Naive thymus-derived CD4-positive, alpha-beta T cell (primary cell): ENCODE measurements at regions not wholly inside any gene's neighbourhood (a gene's known extent, or its start where the extent isn't known, plus 50 kb on each side); places are given as distances from the start of the nearest gene placed in this dataset.

Source experiments
- ATAC-seq: fragments of 150-1000 bp; cut with Tn5 transposase; 2 replicates; pipeline ENCODE4 v1.10.0; 2021; ENCODE audit warnings: mild to moderate bottlenecking, moderate library complexity
- CTCF ChIA-PET: fragments of 350-600 bp; sonication (Branson Sonifier 250); formaldehyde crosslinking; loops from one replicate; lab custom pipeline; 2021; ENCODE audit warnings: antibody characterized with exemption; lab: Charles Lee
- POLR2A ChIA-PET: fragments of 350-600 bp; sonication (Branson Sonifier 250); formaldehyde crosslinking; loops from one replicate; lab custom pipeline; 2021; ENCODE audit warnings: antibody characterized with exemption, inconsistent platforms; lab: Charles Lee
- DNase-seq, 9 donors: peaks; one replicate each; pipeline versions ENCODE4 v3.0.0 to v3.0.0-alpha.2; 2020 to 2022; ENCODE audit warnings: mixed read lengths in 1 of 9
- H3K27ac ChIP-seq: one replicate; pipeline ENCODE4 v1.7.0; 2013; ENCODE audit warnings: mild to moderate bottlenecking, low read depth, low read length, moderate library complexity
- H3K27me3 ChIP-seq, 2 donors: one replicate each; pipeline ENCODE4 v1.7.0; 2013; ENCODE audit warnings: low read length in 2 of 2, mild to moderate bottlenecking in 2 of 2, moderate library complexity in 2 of 2; ENCODE audit not compliant: control insufficient read depth in 2 of 2, insufficient read depth in 2 of 2
- H3K36me3 ChIP-seq, 3 experiments: 1 replicate in 2 of 3; 2 replicates in 1 of 3; pipeline ENCODE4 v1.7.0; 2013; ENCODE audit warnings: low read length in 3 of 3, mild to moderate bottlenecking in 3 of 3, moderate library complexity in 1 of 3; ENCODE audit not compliant: insufficient read depth in 3 of 3, control insufficient read depth in 2 of 3
- H3K4me1 ChIP-seq, 2 donors: one replicate each; pipeline ENCODE4 v1.7.0; 2013; ENCODE audit warnings: low read length in 2 of 2, mild to moderate bottlenecking in 2 of 2, moderate library complexity in 1 of 2; ENCODE audit not compliant: control insufficient read depth in 2 of 2, insufficient read depth in 2 of 2
- H3K4me3 ChIP-seq: 2 replicates; pipeline ENCODE4 v1.7.0; 2013; ENCODE audit warnings: mild to moderate bottlenecking, low read length
- H3K9me3 ChIP-seq, 3 experiments: 1 replicate in 2 of 3; 2 replicates in 1 of 3; pipeline ENCODE4 v1.7.0; 2013; ENCODE audit warnings: low read length in 3 of 3; ENCODE audit not compliant: control insufficient read depth in 2 of 3
- H3K27ac Mint-ChIP-seq, 9 donors: one replicate each; pipeline ENCODE4 v1.8.0; 2020 to 2022; ENCODE audit warnings: mixed read lengths in 9 of 9, mild to moderate bottlenecking in 8 of 9, moderate library complexity in 5 of 9, inconsistent platforms in 2 of 9
- H3K27me3 Mint-ChIP-seq, 5 donors: one replicate each; pipeline ENCODE4 v1.8.0; 2021 to 2022; ENCODE audit warnings: mixed read lengths in 5 of 5, mild to moderate bottlenecking in 1 of 5
- H3K36me3 Mint-ChIP-seq, 5 donors: one replicate each; pipeline ENCODE4 v1.8.0; 2020 to 2022; ENCODE audit warnings: mixed read lengths in 5 of 5, mild to moderate bottlenecking in 3 of 5, inconsistent platforms in 1 of 5
- H3K4me1 Mint-ChIP-seq, 7 donors: one replicate each; pipeline ENCODE4 v1.8.0; 2020 to 2022; ENCODE audit warnings: mixed read lengths in 7 of 7, mild to moderate bottlenecking in 3 of 7, inconsistent platforms in 1 of 7
- H3K4me3 Mint-ChIP-seq, 10 donors: one replicate each; pipeline ENCODE4 v1.8.0; 2020 to 2022; ENCODE audit warnings: mild to moderate bottlenecking in 10 of 10, mixed read lengths in 10 of 10, moderate library complexity in 6 of 10, inconsistent platforms in 2 of 10
- H3K9me3 Mint-ChIP-seq, 11 donors: one replicate each; pipeline ENCODE4 v1.8.0; 2020 to 2022; ENCODE audit warnings: mixed read lengths in 11 of 11, mild to moderate bottlenecking in 4 of 11, inconsistent platforms in 1 of 11, moderate library complexity in 1 of 11
- intact Hi-C, 2 donors: fragments of 100-400 bp; cut with micrococcal nuclease; formaldehyde crosslinking; loops; one replicate each; pipeline ENCODE4 v1.15.1; 2023

- Mint-ChIP-seq H3K4me1 (no peaks in the 10 kb centered on the region), H3K4me3 (no peak overlapping the region), H3K27ac (no peak overlapping the region), H3K9me3 (peaks cover 0 to 2% (median 0%) of the 10 kb centered on the region in 11 donors), H3K27me3 (peaks cover 19 to 32% (median 26%) of the 10 kb centered on the region in 5 donors), H3K36me3 (no peaks in the 10 kb centered on the region)
- Histone ChIP-seq H3K36me3 (no peaks in the 10 kb centered on the region), H3K4me3 (no peak overlapping the region), H3K27ac (no peak overlapping the region), H3K9me3 (no peaks in the 10 kb centered on the region), H3K27me3 (no peaks in the 10 kb centered on the region), H3K4me1 (no peaks in the 10 kb centered on the region)
- DNase-seq = no peak
- ChIA-PET CTCF (no interaction called here), POLR2A (no interaction called here)
- intact Hi-C loops = no loop called here
- ATAC-seq = no peak
Observed at GRCh38 chr17:45687594-45687993, 96.5 kb upstream of the CRHR1 start.

- Mint-ChIP-seq H3K4me3 (no peak overlapping the region), H3K27me3 (peaks cover 19 to 32% (median 26%) of the 10 kb centered on the region in 5 donors), H3K9me3 (peaks cover 0 to 2% (median 0%) of the 10 kb centered on the region in 11 donors), H3K27ac (no peak overlapping the region), H3K36me3 (no peaks in the 10 kb centered on the region), H3K4me1 (no peaks in the 10 kb centered on the region)
- POLR2A ChIA-PET = no interaction called here
- H3K9me3 ChIP-seq = no peaks in the 10 kb centered on the region
- intact Hi-C loops = no loop called here
- no peaks in the 10 kb centered on the region for H3K27me3 ChIP-seq
- H3K36me3 ChIP-seq = no peaks in the 10 kb centered on the region
- CTCF ChIA-PET = interaction anchor here (0.6 kb wide), 1 partner anchor 205 kb away, joined by 5 read pairs; no protein-coding TSS in a partner anchor
- no peak overlapping the region for H3K4me3 ChIP-seq
- no peak overlapping the region for H3K27ac ChIP-seq
- ATAC-seq (no peak), DNase-seq (no peak)
- no peaks in the 10 kb centered on the region for H3K4me1 ChIP-seq
Observed at GRCh38 chr17:45688353-45688752, 95.8 kb upstream of the CRHR1 start.

- peaks cover 0 to 2% (median 0%) of the 10 kb centered on the region in 11 donors for H3K9me3 Mint-ChIP-seq
Observed at GRCh38 chr17:45688820-45689219, 95.3 kb upstream of the CRHR1 start.

GRCh38 chr17:45689451-45689850 lies 94.7 kb upstream of the CRHR1 start:
- Histone ChIP-seq H3K27ac (no peak overlapping the region), H3K27me3 (no peaks in the 10 kb centered on the region), H3K4me1 (no peaks in the 10 kb centered on the region), H3K4me3 (no peak overlapping the region), H3K9me3 (no peaks in the 10 kb centered on the region), H3K36me3 (no peaks in the 10 kb centered on the region)
- Mint-ChIP-seq H3K27ac (no peak overlapping the region), H3K27me3 (peaks cover 22 to 35% (median 26%) of the 10 kb centered on the region in 5 donors), H3K4me3 (no peak overlapping the region), H3K4me1 (no peaks in the 10 kb centered on the region), H3K9me3 (peaks cover 0 to 2% (median 0%) of the 10 kb centered on the region in 11 donors), H3K36me3 (no peaks in the 10 kb centered on the region)
- intact Hi-C loops = no loop called here
- ChIA-PET CTCF (no interaction called here), POLR2A (no interaction called here)
- DNase-seq = no peak
- ATAC-seq = no peak

More at GRCh38 chr17:45688820-45689219, 95.3 kb upstream of the CRHR1 start:
- H3K27ac Mint-ChIP-seq = no peak overlapping the region
- no peaks in the 10 kb centered on the region for H3K9me3 ChIP-seq
- ChIA-PET POLR2A (no interaction called here), CTCF (interaction anchor here (0.6 kb wide), 1 partner anchor 205 kb away, joined by 5 read pairs; no protein-coding TSS in a partner anchor)
- no peak overlapping the region for H3K4me3 ChIP-seq
- no peak overlapping the region for H3K27ac ChIP-seq
- no peak overlapping the region for H3K4me3 Mint-ChIP-seq
- no peaks in the 10 kb centered on the region for H3K36me3 Mint-ChIP-seq
- H3K27me3 ChIP-seq = no peaks in the 10 kb centered on the region
- ATAC-seq = no peak
- peaks cover 19 to 34% (median 26%) of the 10 kb centered on the region in 5 donors for H3K27me3 Mint-ChIP-seq
- no peaks in the 10 kb centered on the region for H3K4me1 ChIP-seq
- H3K4me1 Mint-ChIP-seq = no peaks in the 10 kb centered on the region
- intact Hi-C loops = no loop called here
- H3K36me3 ChIP-seq = no peaks in the 10 kb centered on the region
- DNase-seq = no peak

- Histone ChIP-seq H3K4me3 (no peak overlapping the region), H3K27ac (no peak overlapping the region), H3K9me3 (no peaks in the 10 kb centered on the region), H3K36me3 (no peaks in the 10 kb centered on the region), H3K4me1 (no peaks in the 10 kb centered on the region), H3K27me3 (no peaks in the 10 kb centered on the region)
- Mint-ChIP-seq H3K27me3 (peaks cover 23 to 42% (median 32%) of the 10 kb centered on the region in 5 donors), H3K9me3 (peaks cover 0 to 2% (median 0%) of the 10 kb centered on the region in 11 donors), H3K4me3 (no peak overlapping the region), H3K36me3 (no peaks in the 10 kb centered on the region), H3K4me1 (no peaks in the 10 kb centered on the region), H3K27ac (no peak overlapping the region)
- ATAC-seq = no peak
- ChIA-PET POLR2A (no interaction called here), CTCF (no interaction called here)
- intact Hi-C loops = no loop called here
- no peak for DNase-seq
Observed at GRCh38 chr17:45690625-45691275, 93.4 kb upstream of the CRHR1 start.

- Histone ChIP-seq H3K4me3 (no peak overlapping the region), H3K27ac (no peak overlapping the region), H3K27me3 (no peaks in the 10 kb centered on the region), H3K4me1 (no peaks in the 10 kb centered on the region), H3K9me3 (peaks cover 0 to 3% (median 0%) of the 10 kb centered on the region in 3 experiments), H3K36me3 (no peaks in the 10 kb centered on the region)
- ChIA-PET CTCF (no interaction called here), POLR2A (no interaction called here)
- ATAC-seq (no peak), DNase-seq (no peak)
- peaks cover 0 to 3% (median 0%) of the 10 kb centered on the region in 11 donors for H3K9me3 Mint-ChIP-seq
- no peaks in the 10 kb centered on the region for H3K36me3 Mint-ChIP-seq
- no peak overlapping the region for H3K27ac Mint-ChIP-seq
- intact Hi-C loops = no loop called here
- H3K4me3 Mint-ChIP-seq = no peak overlapping the region
- peaks cover 30 to 46% (median 34%) of the 10 kb centered on the region in 5 donors for H3K27me3 Mint-ChIP-seq
- H3K4me1 Mint-ChIP-seq = no peaks in the 10 kb centered on the region
Observed at GRCh38 chr17:45692661-45693060, 91.5 kb upstream of the CRHR1 start.

- Mint-ChIP-seq H3K4me3 (no peak overlapping the region), H3K27ac (no peak overlapping the region), H3K27me3 (peaks cover 30 to 48% (median 38%) of the 10 kb centered on the region in 5 donors), H3K4me1 (no peaks in the 10 kb centered on the region), H3K36me3 (no peaks in the 10 kb centered on the region), H3K9me3 (peaks cover 0 to 3% (median 0%) of the 10 kb centered on the region in 11 donors)
- ChIA-PET POLR2A (no interaction called here), CTCF (no interaction called here)
- H3K27me3 ChIP-seq = no peaks in the 10 kb centered on the region
- no peak overlapping the region for H3K27ac ChIP-seq
- intact Hi-C loops = no loop called here
- DNase-seq (no peak), ATAC-seq (no peak)
- no peaks in the 10 kb centered on the region for H3K36me3 ChIP-seq
- no peak overlapping the region for H3K4me3 ChIP-seq
- peaks cover 0 to 3% (median 0%) of the 10 kb centered on the region in 3 experiments for H3K9me3 ChIP-seq
- H3K4me1 ChIP-seq = no peaks in the 10 kb centered on the region
Observed at GRCh38 chr17:45693792-45694191, 90.3 kb upstream of the CRHR1 start.
